NCI-H1092 (cell line): ENCODE measurements at regions not wholly inside any gene's neighbourhood (a gene's known extent, or its start where the extent isn't known, plus 50 kb on each side); places are given as distances from the start of the nearest gene placed in this dataset.
A peak's percentile ranks its signal among the peaks of the same experiment; 100 is the strongest.
"Not testable (repeated sequence)": the region's sequence is repeated elsewhere in the genome, so short reads cannot be mapped to it uniquely, and the experiment has no call there.

Experiments
- DNase-seq: peaks from one replicate; lab custom pipeline; 2025; lab: John Stamatoyannopoulos, UW

GRCh38 chr10:113470372-113471240, 82.2 kb upstream of the HABP2 start:
- no peak for DNase-seq

- no peak for DNase-seq
These were observed 81.4 kb upstream of the HABP2 start for GRCh38 chr10:113471241-113471996.

- no peak for DNase-seq
These were observed 79.8 kb upstream of the HABP2 start for GRCh38 chr10:113473011-113473410.

GRCh38 chr10:113473851-113474250, 79.0 kb upstream of the HABP2 start:
- no peak for DNase-seq

- no peak for DNase-seq
These were observed 78.1 kb upstream of the HABP2 start for GRCh38 chr10:113474752-113475151.

- DNase-seq = no peak
These were observed 77.5 kb upstream of the HABP2 start for GRCh38 chr10:113475381-113475807.

GRCh38 chr10:113476191-113476590, 76.7 kb upstream of the HABP2 start:
- no peak for DNase-seq

GRCh38 chr10:113476673-113477072, 76.2 kb upstream of the HABP2 start:
- DNase-seq = no peak

- DNase-seq = no peak
These were observed 75.4 kb upstream of the HABP2 start for GRCh38 chr10:113477451-113477850.

GRCh38 chr10:113479346-113480080, 73.3 kb upstream of the HABP2 start:
- DNase-seq = no peak

- no peak for DNase-seq
These were observed 72.8 kb upstream of the HABP2 start for GRCh38 chr10:113480081-113480360.

- DNase-seq = peak; percentile 55
These were observed 71.9 kb upstream of the HABP2 start for GRCh38 chr10:113480851-113481502.

GRCh38 chr10:113484487-113484886, 68.4 kb upstream of the HABP2 start:
- DNase-seq = no peak

- DNase-seq = no peak
These were observed 67.1 kb upstream of the HABP2 start for GRCh38 chr10:113485736-113486135.

GRCh38 chr10:113486531-113486930, 66.3 kb upstream of the HABP2 start:
- no peak for DNase-seq

GRCh38 chr10:113487154-113487553, 65.7 kb upstream of the HABP2 start:
- DNase-seq = no peak

GRCh38 chr10:113488186-113488585, 64.7 kb upstream of the HABP2 start:
- DNase-seq = no peak

- not testable (repeated sequence) for DNase-seq
These were observed 63.3 kb upstream of the HABP2 start for GRCh38 chr10:113489522-113489921.

- DNase-seq = no peak
These were observed 60.8 kb upstream of the HABP2 start for GRCh38 chr10:113491967-113492565.

GRCh38 chr10:113493195-113493594, 59.7 kb upstream of the HABP2 start:
- no peak for DNase-seq

- DNase-seq = no peak
These were observed 59.0 kb upstream of the HABP2 start for GRCh38 chr10:113493882-113494301.

- DNase-seq = no peak
These were observed 58.1 kb upstream of the HABP2 start for GRCh38 chr10:113494761-113495160.
